GM13977 (cell line): ENCODE measurements at regions not wholly inside any gene's neighbourhood (a gene's known extent, or its start where the extent isn't known, plus 50 kb on each side); places are given as distances from the start of the nearest gene placed in this dataset.

Experiments
- DNase-seq: peaks from one replicate; pipeline ENCODE4 v3.0.0; 2012; ENCODE audit warnings: low spot score
- in situ Hi-C: fragments of 300-500 bp; cut with MboI; formaldehyde crosslinking; loops from one replicate; pipeline ENCODE4 v1.12.0; 2022; ENCODE audit warnings: low sequenced_read_pairs, low pct_unique_long_range_greater_than_20kb, mixed read lengths, inconsistent platforms; ENCODE audit not compliant: unreplicated experiment
- TF ChIP-seq, protein P1 (sequence below): IDR thresholded peaks from 2 replicates; pipeline ENCODE4 v1.5.1; 2012; ENCODE audit warnings: mild to moderate bottlenecking, control low read depth; ENCODE audit not compliant: insufficient read depth; ENCODE audit errors: extremely low read depth, missing control alignments

DNA sequence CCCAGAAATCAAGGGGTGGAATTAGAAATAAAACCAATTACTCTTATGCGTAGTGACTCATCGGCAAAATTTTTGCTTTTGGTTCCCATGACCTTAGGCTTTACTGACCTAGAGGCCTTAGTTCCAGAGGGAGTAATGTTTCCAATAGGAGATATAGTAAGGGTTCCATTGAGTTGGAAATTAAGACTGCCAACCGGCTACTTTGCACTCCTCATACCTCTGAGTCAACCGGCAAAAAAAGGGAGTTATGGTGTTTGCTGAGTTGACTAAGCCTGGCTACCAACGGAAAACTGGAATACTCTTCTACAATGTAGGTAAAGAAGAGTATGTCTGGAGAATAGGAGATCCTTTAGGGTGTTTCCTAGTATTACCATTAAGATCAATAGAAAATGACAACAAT is 919.8 kb downstream of the CENPC start:
- in situ Hi-C loops: no loop called here
- DNase-seq: no peak
- TF ChIP-seq, protein P1, sequence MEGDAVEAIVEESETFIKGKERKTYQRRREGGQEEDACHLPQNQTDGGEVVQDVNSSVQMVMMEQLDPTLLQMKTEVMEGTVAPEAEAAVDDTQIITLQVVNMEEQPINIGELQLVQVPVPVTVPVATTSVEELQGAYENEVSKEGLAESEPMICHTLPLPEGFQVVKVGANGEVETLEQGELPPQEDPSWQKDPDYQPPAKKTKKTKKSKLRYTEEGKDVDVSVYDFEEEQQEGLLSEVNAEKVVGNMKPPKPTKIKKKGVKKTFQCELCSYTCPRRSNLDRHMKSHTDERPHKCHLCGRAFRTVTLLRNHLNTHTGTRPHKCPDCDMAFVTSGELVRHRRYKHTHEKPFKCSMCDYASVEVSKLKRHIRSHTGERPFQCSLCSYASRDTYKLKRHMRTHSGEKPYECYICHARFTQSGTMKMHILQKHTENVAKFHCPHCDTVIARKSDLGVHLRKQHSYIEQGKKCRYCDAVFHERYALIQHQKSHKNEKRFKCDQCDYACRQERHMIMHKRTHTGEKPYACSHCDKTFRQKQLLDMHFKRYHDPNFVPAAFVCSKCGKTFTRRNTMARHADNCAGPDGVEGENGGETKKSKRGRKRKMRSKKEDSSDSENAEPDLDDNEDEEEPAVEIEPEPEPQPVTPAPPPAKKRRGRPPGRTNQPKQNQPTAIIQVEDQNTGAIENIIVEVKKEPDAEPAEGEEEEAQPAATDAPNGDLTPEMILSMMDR: no peak

DNA sequence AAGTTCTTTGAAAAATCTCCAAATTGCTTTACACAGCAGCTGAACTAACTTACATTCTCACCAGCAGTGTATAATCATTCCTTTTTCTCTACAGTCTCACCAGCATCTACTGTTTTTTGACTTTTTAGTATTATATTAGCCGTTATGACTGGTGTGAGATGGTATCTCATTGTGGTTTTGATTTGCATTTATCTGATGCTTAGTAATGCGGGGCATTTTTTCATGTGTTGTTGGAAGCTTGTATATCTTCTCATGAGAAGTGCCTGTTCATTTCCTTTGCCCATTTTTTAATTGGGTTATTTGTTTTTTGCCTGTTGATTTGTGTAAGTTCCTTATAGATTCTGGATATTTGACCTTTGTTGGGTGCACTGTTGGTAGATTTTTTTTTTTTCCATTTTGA is 931.7 kb downstream of the CENPC start:
- DNase-seq: no peak
- in situ Hi-C loops: no loop called here
- TF ChIP-seq, protein P1: no peak

DNA sequence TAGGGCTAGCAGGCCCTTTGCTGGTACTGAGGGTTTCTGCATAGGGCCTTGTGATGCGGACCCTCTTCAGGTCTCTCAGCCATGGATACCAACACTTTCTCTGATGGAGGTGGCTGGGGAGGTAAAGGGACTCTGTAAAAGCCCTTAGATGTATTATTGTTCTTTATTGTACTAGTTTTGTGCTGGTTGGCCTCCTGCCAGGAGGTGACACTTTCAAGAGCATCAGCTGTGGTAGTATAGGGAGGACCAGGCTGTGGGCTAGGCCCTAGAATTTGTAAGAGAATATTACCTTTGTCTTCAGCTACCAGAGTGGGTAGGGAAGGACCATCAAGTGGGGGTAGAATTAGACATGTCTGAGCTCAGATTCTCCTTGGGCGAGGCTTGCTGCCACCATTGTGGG is 936.3 kb downstream of the CENPC start:
- TF ChIP-seq, protein P1: no peak
- in situ Hi-C loops: no loop called here

DNA sequence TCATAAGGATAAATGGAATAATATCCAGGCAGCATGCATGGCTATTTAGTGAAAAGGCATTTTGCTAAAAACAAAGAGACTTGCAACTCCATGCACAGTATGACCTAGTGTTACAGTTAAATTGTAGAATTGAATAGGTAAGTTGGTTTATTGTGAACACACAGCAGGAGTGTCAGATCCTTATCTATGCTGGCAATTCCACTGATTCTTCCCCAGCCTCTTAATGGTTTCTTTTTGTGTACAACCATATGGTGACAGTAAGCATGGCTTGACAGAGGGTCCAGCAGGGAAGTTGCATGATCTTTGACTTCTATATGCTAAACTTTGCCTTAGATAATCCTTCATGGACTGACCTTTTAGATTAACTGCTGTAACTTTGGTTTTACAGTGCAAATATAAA is 936.6 kb upstream of the EPHA5 start:
- in situ Hi-C loops: no loop called here
- TF ChIP-seq, protein P1: no peak
- no peak for DNase-seq

More for the DNA sequence above, 936.3 kb downstream of the CENPC start:
- no peak for DNase-seq

DNA sequence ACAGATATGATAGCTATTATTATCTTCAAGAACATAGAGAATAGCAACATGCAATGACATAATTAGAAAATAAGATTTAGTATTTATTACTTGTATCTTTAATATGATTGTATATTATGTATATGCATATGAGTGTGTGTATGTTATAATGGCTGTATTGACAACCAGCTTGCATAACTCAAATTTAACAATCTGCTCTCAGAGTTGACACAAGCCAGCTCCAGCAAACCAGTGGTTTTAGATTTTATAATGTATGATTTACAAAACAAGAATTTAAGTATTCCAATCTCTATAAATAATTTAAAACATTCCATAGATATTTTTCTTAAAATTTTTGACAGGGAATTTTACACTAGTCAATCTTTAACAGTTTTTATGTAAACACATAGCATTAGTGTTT is 935.9 kb upstream of the EPHA5 start:
- TF ChIP-seq, protein P1: no peak
- DNase-seq: no peak
- in situ Hi-C loops: no loop called here

DNA sequence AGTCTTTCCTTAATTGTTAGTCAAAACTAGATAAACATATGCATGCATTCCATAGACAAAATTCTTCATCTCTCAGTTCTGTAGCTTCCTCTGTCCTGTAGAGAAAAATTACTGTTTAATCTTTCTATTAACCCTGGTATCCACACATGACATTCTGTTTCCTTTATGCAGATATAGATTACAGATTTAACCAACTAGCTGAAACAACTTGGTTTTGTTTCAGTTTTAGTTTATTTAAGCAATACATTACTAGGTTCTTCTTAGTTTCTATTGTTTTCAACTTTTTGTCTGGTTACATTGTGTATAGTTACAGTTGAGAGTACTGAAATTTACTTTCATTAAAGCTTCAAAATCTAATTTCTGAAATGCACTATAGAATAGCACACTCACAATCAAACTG is 933.9 kb upstream of the EPHA5 start:
- TF ChIP-seq, protein P1: no peak
- DNase-seq: no peak
- in situ Hi-C loops: no loop called here

DNA sequence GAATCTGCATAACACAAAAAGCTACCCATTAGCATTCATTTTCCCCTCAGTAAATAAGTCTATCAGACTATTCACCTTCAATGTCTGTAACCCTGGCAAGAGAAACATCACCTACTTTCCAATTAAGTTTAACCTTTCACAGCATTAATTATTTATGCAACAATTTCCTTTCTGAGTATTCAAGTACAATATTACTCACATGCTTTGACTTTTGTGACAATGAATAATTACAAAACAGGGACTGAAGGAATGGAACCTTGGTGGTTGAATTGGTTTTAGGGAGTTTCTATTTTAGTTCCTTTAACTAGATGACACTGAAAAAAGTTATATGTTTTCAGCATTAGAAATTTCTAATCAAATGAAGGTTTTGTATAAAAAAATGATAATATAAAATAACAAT is 932.3 kb upstream of the EPHA5 start:
- DNase-seq: no peak
- TF ChIP-seq, protein P1: no peak
- in situ Hi-C loops: no loop called here
